ENCODE measurements at regions not wholly inside any gene's neighbourhood (a gene's known extent, or its start where the extent isn't known, plus 50 kb on each side); places are given as distances from the start of the nearest gene placed in this dataset.
A peak's percentile ranks its signal among the peaks of the same experiment; 100 is the strongest.
"Not testable (repeated sequence)": the region's sequence is repeated elsewhere in the genome, so short reads cannot be mapped to it uniquely, and the experiment has no call there.

GRCh38 chr5:32534041-32534440 lies 51.3 kb upstream of the SUB1 start:
- Mint-ChIP-seq H3K27ac (peak overlapping the region; percentile 49), H3K36me3 (ENCODE audit: low read depth) (peaks cover 5% of the 10 kb centered on the region), H3K4me1 (peaks cover 28% of the 10 kb centered on the region), H3K4me3 (no peak overlapping the region), H3K27me3 (ENCODE audit: low read depth, poor library complexity) (no peaks in the 10 kb centered on the region), H3K9me3 (peaks cover 6% of the 10 kb centered on the region)
- no peak for TF ChIP-seq CTCF (IDR thresholded peaks at IDR 0.05)
- no peak for DNase-seq

- no peaks in the 10 kb centered on the region for H3K27me3 Mint-ChIP-seq (ENCODE audit: low read depth, poor library complexity)
- no peak for TF ChIP-seq CTCF (IDR thresholded peaks at IDR 0.05)
- H3K36me3 Mint-ChIP-seq (ENCODE audit: low read depth) = peaks cover 5% of the 10 kb centered on the region
- no peak overlapping the region for H3K4me3 Mint-ChIP-seq
- H3K27ac Mint-ChIP-seq = no peak overlapping the region
- H3K4me1 Mint-ChIP-seq = peaks cover 18% of the 10 kb centered on the region
- no peak for DNase-seq
- peaks cover 6% of the 10 kb centered on the region for H3K9me3 Mint-ChIP-seq
Measured at GRCh38 chr5:32531885-32532520, 53.4 kb upstream of the SUB1 start.

GRCh38 chr5:32527321-32527720 lies 58.0 kb upstream of the SUB1 start:
- H3K9me3 Mint-ChIP-seq; DNase-seq; H3K27me3 Mint-ChIP-seq (ENCODE audit: low read depth, poor library complexity); H3K36me3 Mint-ChIP-seq (ENCODE audit: low read depth); H3K4me3 Mint-ChIP-seq; H3K27ac Mint-ChIP-seq: not testable (repeated sequence)
- peaks cover 12% of the 10 kb centered on the region for H3K4me1 Mint-ChIP-seq

DNA sequence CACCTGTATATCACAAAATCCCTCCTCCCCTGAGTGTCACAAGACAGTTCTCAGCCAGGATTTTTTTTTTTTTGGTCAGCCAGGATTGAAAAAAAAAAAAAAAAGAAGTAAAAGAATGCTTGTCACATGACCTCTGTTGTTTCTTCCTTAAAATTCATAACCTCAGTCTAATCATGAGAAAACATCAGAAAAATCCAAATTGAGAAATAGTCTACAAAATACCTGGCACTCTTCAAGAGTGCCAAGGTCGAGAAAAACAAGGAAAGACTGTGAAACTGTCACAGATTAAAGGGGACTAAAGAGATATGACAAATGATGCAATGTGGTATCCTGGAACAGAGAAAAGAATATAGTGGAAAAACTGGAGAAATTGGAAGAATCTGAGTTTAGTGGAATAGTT lies 58.5 kb upstream of the SUB1 start:
- H3K4me3 Mint-ChIP-seq = no peak overlapping the region

DNA sequence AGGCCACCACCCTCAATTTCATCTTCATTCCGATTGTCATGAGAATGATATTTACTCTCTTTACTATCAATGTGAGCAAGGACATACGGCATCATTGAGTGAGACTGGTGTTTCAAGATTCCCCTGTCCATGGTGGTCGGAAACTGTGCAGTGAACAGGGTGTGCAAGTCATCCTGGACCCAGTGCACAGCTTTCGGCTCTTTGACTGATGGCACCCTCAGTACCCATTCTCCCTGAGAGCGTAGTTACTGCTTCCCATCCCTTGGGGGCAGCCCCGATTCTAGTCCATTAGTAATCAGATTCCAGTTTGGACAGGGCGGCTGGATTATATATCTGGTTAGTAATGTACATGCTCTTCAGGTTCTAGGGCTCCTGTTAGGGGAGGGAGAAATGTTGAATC lies 61.7 kb upstream of the SUB1 start:
- Mint-ChIP-seq H3K4me1 (no peaks in the 10 kb centered on the region), H3K9me3 (peaks cover 4% of the 10 kb centered on the region), H3K4me3 (no peak overlapping the region), H3K27me3 (ENCODE audit: low read depth, poor library complexity) (peaks cover 10% of the 10 kb centered on the region), H3K27ac (no peak overlapping the region), H3K36me3 (ENCODE audit: low read depth) (no peaks in the 10 kb centered on the region)
- TF ChIP-seq CTCF (IDR thresholded peaks at IDR 0.05) = no peak
- DNase-seq = no peak

More for the DNA sequence above, 58.5 kb upstream of the SUB1 start:
- Mint-ChIP-seq H3K4me1 (peaks cover 7% of the 10 kb centered on the region), H3K27ac (no peak overlapping the region), H3K27me3 (ENCODE audit: low read depth, poor library complexity) (peaks cover 7% of the 10 kb centered on the region), H3K9me3 (peaks cover 4% of the 10 kb centered on the region), H3K36me3 (ENCODE audit: low read depth) (no peaks in the 10 kb centered on the region)
- no peak for DNase-seq
- no peak for TF ChIP-seq CTCF (IDR thresholded peaks at IDR 0.05)

GRCh38 chr5:32522429-32523143 lies 62.8 kb upstream of the SUB1 start:
- Mint-ChIP-seq H3K27ac (no peak overlapping the region), H3K4me3 (no peak overlapping the region), H3K27me3 (ENCODE audit: low read depth, poor library complexity) (peaks cover 10% of the 10 kb centered on the region), H3K9me3 (peaks cover 4% of the 10 kb centered on the region), H3K4me1 (no peaks in the 10 kb centered on the region), H3K36me3 (ENCODE audit: low read depth) (no peaks in the 10 kb centered on the region)
- DNase-seq = no peak
- TF ChIP-seq CTCF (IDR thresholded peaks at IDR 0.05) = no peak

All from nephron progenitor cell (in vitro differentiated cells).